GM23338 (cell line): ENCODE measurements at regions not wholly inside any gene's neighbourhood (a gene's known extent, or its start where the extent isn't known, plus 50 kb on each side); places are given as distances from the start of the nearest gene placed in this dataset.

Experiments used
- ATAC-seq: fragments of 200-7000 bp; cut with Tn5 transposase; 3 replicates; pipeline ENCODE4 v1.9.1; 2020
- DNase-seq: peaks from one replicate; pipeline ENCODE4 v3.0.0-alpha.2; 2015; ENCODE audit warnings: low spot score
- H2AFZ ChIP-seq: fragments of 200-600 bp; sonication (generic); 2 replicates; pipeline ENCODE4 v1.8.0; 2016; ENCODE audit warnings: antibody characterized with exemption, mild to moderate bottlenecking, moderate library complexity
- H3F3A ChIP-seq: fragments of 200-600 bp; sonication (generic); replicated peaks from 2 replicates; pipeline ENCODE4 v1.8.0; 2017; ENCODE audit warnings: antibody characterized with exemption, mixed run types, low read depth
- H3K27ac ChIP-seq: fragments of 200-600 bp; sonication (generic); 2 replicates; pipeline ENCODE4 v1.6.1; 2016; ENCODE audit warnings: low read depth
- H3K27me3 ChIP-seq: fragments of 200-600 bp; sonication (generic); 2 replicates; pipeline ENCODE4 v1.8.0; 2016; ENCODE audit warnings: mild to moderate bottlenecking, mixed run types, moderate library complexity; ENCODE audit not compliant: insufficient read depth
- H3K36me3 ChIP-seq: fragments of 200-600 bp; sonication (generic); 2 replicates; pipeline ENCODE4 v1.8.0; 2016; ENCODE audit warnings: mild to moderate bottlenecking; ENCODE audit not compliant: insufficient read depth
- H3K4me1 ChIP-seq: fragments of 200-600 bp; sonication (generic); 2 replicates; pipeline ENCODE4 v1.8.0; 2016; ENCODE audit warnings: mild to moderate bottlenecking, moderate library complexity; ENCODE audit not compliant: insufficient read depth
- H3K4me2 ChIP-seq: fragments of 200-600 bp; sonication (generic); 2 replicates; pipeline ENCODE4 v1.7.1; 2017; ENCODE audit warnings: mixed run types
- H3K4me3 ChIP-seq: fragments of 200-600 bp; sonication (generic); 2 replicates; pipeline ENCODE4 v1.6.1; 2016; ENCODE audit warnings: mixed run types
- H3K79me2 ChIP-seq: fragments of 200-600 bp; sonication (generic); replicated peaks from 2 replicates; pipeline ENCODE4 v1.8.0; 2017; ENCODE audit warnings: mild to moderate bottlenecking; ENCODE audit not compliant: insufficient read depth
- H3K9me2 ChIP-seq: fragments of 200-600 bp; sonication (generic); 2 replicates; pipeline ENCODE4 v1.8.0; 2017; ENCODE audit not compliant: insufficient read depth
- H4K20me1 ChIP-seq: fragments of 200-600 bp; sonication (generic); replicated peaks from 2 replicates; pipeline ENCODE4 v1.8.0; 2017; ENCODE audit warnings: mild to moderate bottlenecking; ENCODE audit not compliant: insufficient read depth
- H3K27ac Mint-ChIP-seq: 2 replicates; pipeline ENCODE4 v1.8.0; 2020; ENCODE audit warnings: inconsistent platforms, mild to moderate bottlenecking, moderate library complexity, mixed read lengths
- H3K27me3 Mint-ChIP-seq: 3 replicates; pipeline ENCODE4 v1.8.0; 2022; ENCODE audit warnings: low read depth, mild to moderate bottlenecking, moderate library complexity, mixed read lengths, inconsistent platforms; ENCODE audit not compliant: insufficient read depth, poor library complexity
- H3K36me3 Mint-ChIP-seq: 3 replicates; pipeline ENCODE4 v1.8.0; 2021; ENCODE audit warnings: low read depth, mild to moderate bottlenecking, inconsistent platforms, moderate library complexity, mixed read lengths
- H3K4me1 Mint-ChIP-seq: 3 replicates; pipeline ENCODE4 v1.8.0; 2020; ENCODE audit warnings: mild to moderate bottlenecking, inconsistent platforms, mixed read lengths
- H3K4me3 Mint-ChIP-seq: 3 replicates; pipeline ENCODE4 v1.8.0; 2021; ENCODE audit warnings: moderate library complexity, mild to moderate bottlenecking, inconsistent platforms, mixed read lengths
- H3K9me3 Mint-ChIP-seq: 3 replicates; pipeline ENCODE4 v1.8.0; 2020; ENCODE audit warnings: moderate library complexity, mild to moderate bottlenecking, inconsistent platforms, mixed read lengths
- CREB1 ChIP-seq: fragments of 250-450 bp; sonication (Bioruptor Pico); IDR thresholded peaks from 2 replicates; pipeline ENCODE4 v1.5.0; 2020; ENCODE audit warnings: low read depth, mild to moderate bottlenecking, moderate library complexity
- EZH2phosphoT487 ChIP-seq: fragments of 200-600 bp; sonication (generic); IDR thresholded peaks from one replicate; pipeline ENCODE4 v1.8.1; 2018; ENCODE audit warnings: antibody characterized with exemption; ENCODE audit not compliant: unreplicated experiment
- JUNB ChIP-seq: IDR thresholded peaks from one replicate; pipeline ENCODE4 v1.6.1; 2016; ENCODE audit warnings: antibody characterized with exemption; ENCODE audit not compliant: unreplicated experiment
- POLR2AphosphoS5 ChIP-seq: IDR thresholded peaks from 2 replicates; pipeline ENCODE4 v1.6.1; 2016; ENCODE audit warnings: antibody characterized with exemption, low read depth
- STAT1 ChIP-seq: IDR thresholded peaks from one replicate; pipeline ENCODE4 v1.6.1; 2016; ENCODE audit warnings: antibody characterized with exemption; ENCODE audit not compliant: unreplicated experiment
- ZNF114 ChIP-seq: fragments of 250-450 bp; sonication (Bioruptor Pico); IDR thresholded peaks from 2 replicates; pipeline ENCODE4 v1.5.0; 2020; ENCODE audit warnings: mild to moderate bottlenecking, moderate library complexity
- ZNF331 ChIP-seq: fragments of 250-450 bp; sonication (Bioruptor Pico); IDR thresholded peaks from 2 replicates; pipeline ENCODE4 v1.5.0; 2020; ENCODE audit warnings: low read depth, mild to moderate bottlenecking, moderate library complexity
- ZNF462 ChIP-seq: fragments of 250-450 bp; sonication (Bioruptor Pico); IDR thresholded peaks from 2 replicates; pipeline ENCODE4 v1.5.0; 2020; ENCODE audit warnings: mild to moderate bottlenecking, moderate library complexity
- TF ChIP-seq, protein P1 (sequence below), 2 experiments: fragments of 200-600 bp in 1 of 2; sonication (generic) in 1 of 2; conservative IDR thresholded peaks; 2 replicates each; pipeline versions ENCODE4 v1.5.1 to v1.6.1; 2016 to 2017; ENCODE audit warnings: antibody characterized with exemption in 2 of 2, low read depth in 2 of 2, mild to moderate bottlenecking in 2 of 2, moderate library complexity in 1 of 2

DNA sequence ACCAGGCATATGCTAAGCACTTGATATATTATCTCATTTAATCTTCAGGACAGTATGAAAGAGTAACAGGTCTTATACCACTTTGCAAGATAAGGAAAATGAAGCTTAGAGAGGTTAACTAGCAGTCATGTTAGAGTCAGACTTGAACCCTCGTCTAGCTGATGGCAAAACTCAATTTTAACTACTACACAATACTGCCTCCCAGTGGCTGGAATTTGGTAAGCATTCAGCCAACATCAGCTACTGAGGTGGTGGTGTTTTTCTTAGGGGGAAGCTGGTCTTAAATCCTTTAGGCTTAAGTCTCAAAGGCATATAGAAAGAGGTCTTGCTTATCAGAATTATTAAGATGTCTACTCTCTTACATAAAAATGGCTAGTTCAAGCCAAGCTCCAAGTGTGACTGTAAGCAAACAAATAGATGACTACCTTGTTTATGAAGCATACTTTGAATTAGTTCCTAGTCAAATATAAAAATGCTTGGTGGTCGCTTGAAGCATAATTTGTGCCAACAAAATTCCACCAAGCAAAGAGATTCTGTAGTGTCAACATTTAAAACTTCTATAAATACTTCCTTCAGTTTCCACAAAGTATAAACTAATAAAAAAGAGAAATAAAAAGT is 325.4 kb upstream of the FIGN start:
- H3K27me3 ChIP-seq: no peaks in the 10 kb centered on the region
- no peaks in the 10 kb centered on the region for H3F3A ChIP-seq
- Mint-ChIP-seq H3K4me3 (no peak overlapping the region), H3K36me3 (no peaks in the 10 kb centered on the region), H3K9me3 (no peaks in the 10 kb centered on the region), H3K4me1 (no peaks in the 10 kb centered on the region), H3K27ac (no peak overlapping the region), H3K27me3 (peaks cover 3% of the 10 kb centered on the region)
- H3K79me2 ChIP-seq: no peaks in the 10 kb centered on the region
- TF ChIP-seq, protein P1, sequence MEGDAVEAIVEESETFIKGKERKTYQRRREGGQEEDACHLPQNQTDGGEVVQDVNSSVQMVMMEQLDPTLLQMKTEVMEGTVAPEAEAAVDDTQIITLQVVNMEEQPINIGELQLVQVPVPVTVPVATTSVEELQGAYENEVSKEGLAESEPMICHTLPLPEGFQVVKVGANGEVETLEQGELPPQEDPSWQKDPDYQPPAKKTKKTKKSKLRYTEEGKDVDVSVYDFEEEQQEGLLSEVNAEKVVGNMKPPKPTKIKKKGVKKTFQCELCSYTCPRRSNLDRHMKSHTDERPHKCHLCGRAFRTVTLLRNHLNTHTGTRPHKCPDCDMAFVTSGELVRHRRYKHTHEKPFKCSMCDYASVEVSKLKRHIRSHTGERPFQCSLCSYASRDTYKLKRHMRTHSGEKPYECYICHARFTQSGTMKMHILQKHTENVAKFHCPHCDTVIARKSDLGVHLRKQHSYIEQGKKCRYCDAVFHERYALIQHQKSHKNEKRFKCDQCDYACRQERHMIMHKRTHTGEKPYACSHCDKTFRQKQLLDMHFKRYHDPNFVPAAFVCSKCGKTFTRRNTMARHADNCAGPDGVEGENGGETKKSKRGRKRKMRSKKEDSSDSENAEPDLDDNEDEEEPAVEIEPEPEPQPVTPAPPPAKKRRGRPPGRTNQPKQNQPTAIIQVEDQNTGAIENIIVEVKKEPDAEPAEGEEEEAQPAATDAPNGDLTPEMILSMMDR (conservative IDR thresholded peaks at IDR 0.05; ENCODE audit: low read depth in 2 of 2): peak; percentile 88 to 93
- TF ChIP-seq STAT1: no peak
- TF ChIP-seq POLR2AphosphoS5: no peak
- TF ChIP-seq CREB1 (CRISPR knock-in tag): no peak
- no peak for TF ChIP-seq EZH2phosphoT487
- DNase-seq (peak; percentile 88), ATAC-seq (peak; percentile 84)
- no peaks in the 10 kb centered on the region for H4K20me1 ChIP-seq
- H3K4me2 ChIP-seq: no peak overlapping the region
- H3K36me3 ChIP-seq: no peaks in the 10 kb centered on the region
- no peak overlapping the region for H3K27ac ChIP-seq
- peak overlapping the region; percentile 0; the same call in 1 of the 2 replicates for H2AFZ ChIP-seq
- no peaks in the 10 kb centered on the region for H3K4me1 ChIP-seq
- H3K4me3 ChIP-seq: no peak overlapping the region
- no peaks in the 10 kb centered on the region for H3K9me2 ChIP-seq

- no peaks in the 10 kb centered on the region for H3K79me2 ChIP-seq
- ATAC-seq (no peak), DNase-seq (no peak)
- H3K27ac ChIP-seq: no peak overlapping the region
- Mint-ChIP-seq H3K27me3 (peaks cover 1% of the 10 kb centered on the region), H3K4me1 (peaks cover 3% of the 10 kb centered on the region; the same call in 1 of the 3 replicates), H3K9me3 (no peaks in the 10 kb centered on the region), H3K4me3 (no peak overlapping the region), H3K36me3 (no peaks in the 10 kb centered on the region), H3K27ac (no peak overlapping the region)
- no peaks in the 10 kb centered on the region for H3K27me3 ChIP-seq
- TF ChIP-seq, protein P1 (conservative IDR thresholded peaks at IDR 0.05; ENCODE audit: low read depth in 2 of 2): no peak
- TF ChIP-seq EZH2phosphoT487: no peak
- TF ChIP-seq POLR2AphosphoS5: no peak
- no peak for TF ChIP-seq ZNF462 (CRISPR knock-in tag)
- TF ChIP-seq ZNF331: no peak
- no peak for TF ChIP-seq ZNF114 (CRISPR knock-in tag)
- no peak for TF ChIP-seq STAT1
- TF ChIP-seq JUNB: no peak
- TF ChIP-seq CREB1 (CRISPR knock-in tag): no peak
- no peaks in the 10 kb centered on the region for H3F3A ChIP-seq
- H3K4me3 ChIP-seq: no peak overlapping the region
- H3K36me3 ChIP-seq: no peaks in the 10 kb centered on the region
- no peaks in the 10 kb centered on the region for H3K9me2 ChIP-seq
- H3K4me2 ChIP-seq: no peak overlapping the region
- H2AFZ ChIP-seq: no peak overlapping the region
- H4K20me1 ChIP-seq: no peaks in the 10 kb centered on the region
- H3K4me1 ChIP-seq: no peaks in the 10 kb centered on the region
These were observed 324.2 kb upstream of the FIGN start for GRCh38 chr2:164060031-164060430.
